BJ (cell line): ENCODE measurements at regions not wholly inside any gene's neighbourhood (a gene's known extent, or its start where the extent isn't known, plus 50 kb on each side); places are given as distances from the start of the nearest gene placed in this dataset.

Source experiments
- CTCF ChIA-PET: fragments of 350-600 bp; formaldehyde crosslinking; extraction: SDS; loops from one replicate; lab custom pipeline; 2021; ENCODE audit warnings: antibody characterized with exemption, inconsistent platforms; lab: Yijun Ruan, JAX
- POLR2A ChIA-PET: fragments of 300-600 bp; sonication (Branson Sonifier 250); formaldehyde crosslinking; extraction: SDS; loops from one replicate; lab custom pipeline; 2021; ENCODE audit warnings: antibody characterized with exemption; lab: Charles Lee
- DNase-seq: peaks from one replicate; pipeline ENCODE4 v3.0.0-alpha.2; 2011; ENCODE audit warnings: low read depth
- H3K27me3 ChIP-seq: 2 replicates; pipeline ENCODE4 v1.6.0; 2011; ENCODE audit warnings: low read length; ENCODE audit not compliant: control insufficient read depth, insufficient read depth
- H3K36me3 ChIP-seq: 2 replicates; pipeline ENCODE4 v1.5.1; 2011; ENCODE audit warnings: low read length; ENCODE audit not compliant: control insufficient read depth, insufficient read depth
- H3K4me3 ChIP-seq: 2 replicates; pipeline ENCODE4 v1.5.1; 2011; ENCODE audit warnings: low read depth, mild to moderate bottlenecking, control low read depth, low read length
- CTCF ChIP-seq: IDR thresholded peaks from 2 replicates; pipeline ENCODE4 v1.5.1; 2011; ENCODE audit warnings: low read depth, mild to moderate bottlenecking, control low read depth, inconsistent platforms, low read length, moderate library complexity; ENCODE audit not compliant: insufficient read depth

- DNase-seq: no peak
- no peaks in the 10 kb centered on the region for H3K27me3 ChIP-seq
- no peaks in the 10 kb centered on the region for H3K36me3 ChIP-seq
- no peak for TF ChIP-seq CTCF
- POLR2A ChIA-PET: no interaction called here
- CTCF ChIA-PET: interaction anchor here (0.6 kb wide), 1 partner anchor 41 kb away, joined by 3 read pairs; no protein-coding TSS in a partner anchor
- no peak overlapping the region for H3K4me3 ChIP-seq
These were observed 769.6 kb upstream of the C9orf72 start for GRCh38 chr9:28342815-28343338.

GRCh38 chr9:28363151-28363562 lies 789.9 kb upstream of the C9orf72 start:
- TF ChIP-seq CTCF: no peak
- no peak overlapping the region for H3K4me3 ChIP-seq
- CTCF ChIA-PET: no interaction called here
- H3K27me3 ChIP-seq: no peaks in the 10 kb centered on the region
- POLR2A ChIA-PET: no interaction called here
- DNase-seq: no peak
- no peaks in the 10 kb centered on the region for H3K36me3 ChIP-seq

- Histone ChIP-seq H3K4me3 (no peak overlapping the region), H3K27me3 (no peaks in the 10 kb centered on the region), H3K36me3 (no peaks in the 10 kb centered on the region)
- no peak for TF ChIP-seq CTCF
- ChIA-PET CTCF (no interaction called here), POLR2A (no interaction called here)
- no peak for DNase-seq
These were observed 791.8 kb upstream of the C9orf72 start for GRCh38 chr9:28365020-28365640.

GRCh38 chr9:28365728-28366127 lies 792.4 kb upstream of the C9orf72 start:
- DNase-seq: no peak
- H3K36me3 ChIP-seq: no peaks in the 10 kb centered on the region
- CTCF ChIA-PET: no interaction called here
- no peaks in the 10 kb centered on the region for H3K27me3 ChIP-seq
- POLR2A ChIA-PET: no interaction called here
- no peak overlapping the region for H3K4me3 ChIP-seq
- no peak for TF ChIP-seq CTCF

GRCh38 chr9:28378231-28378630 lies 805.0 kb upstream of the C9orf72 start:
- CTCF ChIA-PET: no interaction called here
- TF ChIP-seq CTCF: no peak
- no peak for DNase-seq
- Histone ChIP-seq H3K36me3 (no peaks in the 10 kb centered on the region), H3K27me3 (no peaks in the 10 kb centered on the region), H3K4me3 (no peak overlapping the region)
- POLR2A ChIA-PET: no interaction called here
